LoVo (cell line): ENCODE measurements at regions not wholly inside any gene's neighbourhood (a gene's known extent, or its start where the extent isn't known, plus 50 kb on each side); places are given as distances from the start of the nearest gene placed in this dataset.

Experiments
- DNase-seq: peaks from one replicate; pipeline ENCODE4 v3.0.0-alpha.2; 2016; ENCODE audit warnings: low spot score

- no peak for DNase-seq
Observed at GRCh38 chr2:105570757-105571156, 171.9 kb upstream of the FHL2 start.

- no peak for DNase-seq
Observed at GRCh38 chr2:105570326-105570725, 171.5 kb upstream of the FHL2 start.

- no peak for DNase-seq
Observed at GRCh38 chr2:105569606-105570005, 170.8 kb upstream of the FHL2 start.

GRCh38 chr2:105567996-105568494, 169.2 kb upstream of the FHL2 start:
- no peak for DNase-seq

GRCh38 chr2:105563000-105563719, 164.3 kb upstream of the FHL2 start:
- no peak for DNase-seq

- DNase-seq = no peak
Observed at GRCh38 chr2:105561401-105561800, 162.6 kb upstream of the FHL2 start.

GRCh38 chr2:105560157-105560556, 161.3 kb upstream of the FHL2 start:
- DNase-seq = no peak

GRCh38 chr2:105557021-105557920, 158.4 kb upstream of the FHL2 start:
- no peak for DNase-seq

- no peak for DNase-seq
Observed at GRCh38 chr2:105556366-105556765, 157.5 kb upstream of the FHL2 start.

- no peak for DNase-seq
Observed at GRCh38 chr2:105554235-105554634, 155.4 kb upstream of the FHL2 start.

GRCh38 chr2:105553538-105554196, 154.8 kb upstream of the FHL2 start:
- peak; percentile 45 for DNase-seq

- DNase-seq = no peak
Observed at GRCh38 chr2:105546628-105546974, 147.8 kb upstream of the FHL2 start.

- peak; percentile 70 for DNase-seq
Observed at GRCh38 chr2:105545730-105546627, 147.1 kb upstream of the FHL2 start.

- DNase-seq = no peak
Observed at GRCh38 chr2:105544591-105545377, 145.9 kb upstream of the FHL2 start.

- DNase-seq = peak; percentile 52
Observed at GRCh38 chr2:105541189-105542050, 142.6 kb upstream of the FHL2 start.

GRCh38 chr2:105540642-105541041, 141.8 kb upstream of the FHL2 start:
- DNase-seq = no peak

- no peak for DNase-seq
Observed at GRCh38 chr2:105539331-105539730, 140.5 kb upstream of the FHL2 start.

- DNase-seq = no peak
Observed at GRCh38 chr2:105538840-105539239, 140.0 kb upstream of the FHL2 start.

GRCh38 chr2:105537920-105538319, 139.1 kb upstream of the FHL2 start:
- no peak for DNase-seq

GRCh38 chr2:105537466-105537865, 138.6 kb upstream of the FHL2 start:
- DNase-seq = no peak
